ENCODE measurements at regions not wholly inside any gene's neighbourhood (a gene's known extent, or its start where the extent isn't known, plus 50 kb on each side); places are given as distances from the start of the nearest gene placed in this dataset.

- POLR2A ChIA-PET: no interaction called here
- Histone ChIP-seq H3K4me1 (ENCODE audit: insufficient read depth, low read length) (no peaks in the 10 kb centered on the region), H3K4me3 (ENCODE audit: low read length) (no peak overlapping the region), H3K36me3 (ENCODE audit: insufficient read depth, low read length) (no peaks in the 10 kb centered on the region), H3K9me3 (ENCODE audit: control insufficient read depth in 1 of 2, insufficient read depth in 1 of 2, low read length in 2 of 2) (no peaks in the 10 kb centered on the region), H3K27me3 (ENCODE audit: control insufficient read depth in 1 of 2, insufficient read depth in 2 of 2, low read length in 2 of 2) (no peaks in the 10 kb centered on the region), H3K27ac (ENCODE audit: low read depth in 1 of 2, low read length in 2 of 2) (no peak overlapping the region)
- H3K27ac Mint-ChIP-seq: no peak overlapping the region
- TF ChIP-seq CTCF (IDR thresholded peaks at IDR 0.05): no peak
- intact Hi-C loops (cut with DNase I, micrococcal nuclease): no loop called here
- ATAC-seq (ENCODE audit: poor library complexity) (no peak), DNase-seq (no peak)
- H3K27me3 Mint-ChIP-seq: no peaks in the 10 kb centered on the region
- no peaks in the 10 kb centered on the region for H3K4me1 Mint-ChIP-seq (ENCODE audit: low read depth)
- peaks cover 2% of the 10 kb centered on the region for H3K9me3 Mint-ChIP-seq
- no peaks in the 10 kb centered on the region for H3K36me3 Mint-ChIP-seq (ENCODE audit: low read depth)
- CTCF ChIA-PET: no interaction called here
- no peak overlapping the region for H3K4me3 Mint-ChIP-seq
These were observed 498.1 kb downstream of the NLGN4X start for GRCh38 chrX:5730556-5730955.

- ATAC-seq (ENCODE audit: poor library complexity): no peak
- Mint-ChIP-seq H3K36me3 (ENCODE audit: low read depth) (no peaks in the 10 kb centered on the region), H3K27ac (no peak overlapping the region), H3K4me1 (ENCODE audit: low read depth) (no peaks in the 10 kb centered on the region), H3K27me3 (no peaks in the 10 kb centered on the region), H3K4me3 (no peak overlapping the region), H3K9me3 (peaks cover 2% of the 10 kb centered on the region)
- POLR2A ChIA-PET: no interaction called here
- intact Hi-C loops (cut with DNase I, micrococcal nuclease): no loop called here
- no peak overlapping the region for H3K27ac ChIP-seq (ENCODE audit: low read depth in 1 of 2, low read length in 2 of 2)
- H3K36me3 ChIP-seq (ENCODE audit: insufficient read depth, low read length): no peaks in the 10 kb centered on the region
- H3K9me3 ChIP-seq (ENCODE audit: control insufficient read depth in 1 of 2, insufficient read depth in 1 of 2, low read length in 2 of 2): no peaks in the 10 kb centered on the region
- no peaks in the 10 kb centered on the region for H3K27me3 ChIP-seq (ENCODE audit: control insufficient read depth in 1 of 2, insufficient read depth in 2 of 2, low read length in 2 of 2)
- H3K4me3 ChIP-seq (ENCODE audit: low read length): no peak overlapping the region
- CTCF ChIA-PET: no interaction called here
- TF ChIP-seq CTCF (IDR thresholded peaks at IDR 0.05): no peak
- DNase-seq: peak in 2 of 14 experiments; percentile 28 to 30
- no peaks in the 10 kb centered on the region for H3K4me1 ChIP-seq (ENCODE audit: insufficient read depth, low read length)
These were observed 502.4 kb downstream of the NLGN4X start for GRCh38 chrX:5726224-5726623.

- CTCF ChIA-PET: no interaction called here
These were observed 504.5 kb downstream of the NLGN4X start for GRCh38 chrX:5724123-5724522.

More at GRCh38 chrX:5724123-5724522, 504.5 kb downstream of the NLGN4X start:
- no peaks in the 10 kb centered on the region for H3K9me3 ChIP-seq (ENCODE audit: control insufficient read depth in 1 of 2, insufficient read depth in 1 of 2, low read length in 2 of 2)
- no peak overlapping the region for H3K4me3 ChIP-seq (ENCODE audit: low read length)
- intact Hi-C loops (cut with DNase I, micrococcal nuclease): no loop called here
- DNase-seq (no peak), ATAC-seq (ENCODE audit: poor library complexity) (no peak)
- H3K9me3 Mint-ChIP-seq: no peaks in the 10 kb centered on the region
- no peaks in the 10 kb centered on the region for H3K4me1 Mint-ChIP-seq (ENCODE audit: low read depth)
- H3K27me3 ChIP-seq (ENCODE audit: control insufficient read depth in 1 of 2, insufficient read depth in 2 of 2, low read length in 2 of 2): no peaks in the 10 kb centered on the region
- no peak overlapping the region for H3K27ac Mint-ChIP-seq
- no peaks in the 10 kb centered on the region for H3K4me1 ChIP-seq (ENCODE audit: insufficient read depth, low read length)
- no peaks in the 10 kb centered on the region for H3K27me3 Mint-ChIP-seq
- TF ChIP-seq CTCF (IDR thresholded peaks at IDR 0.05): no peak
- H3K36me3 Mint-ChIP-seq (ENCODE audit: low read depth): no peaks in the 10 kb centered on the region
- H3K27ac ChIP-seq (ENCODE audit: low read depth in 1 of 2, low read length in 2 of 2): no peak overlapping the region
- H3K4me3 Mint-ChIP-seq: no peak overlapping the region
- POLR2A ChIA-PET: no interaction called here
- H3K36me3 ChIP-seq (ENCODE audit: insufficient read depth, low read length): no peaks in the 10 kb centered on the region

Measured in CD4-positive, alpha-beta T cell (primary cell).